Tongue (tissue), 1 donor: ENCODE measurements at regions not wholly inside any gene's neighbourhood (a gene's known extent, or its start where the extent isn't known, plus 50 kb on each side); places are given as distances from the start of the nearest gene placed in this dataset.

ENCODE experiments used
- DNase-seq: peaks from one replicate; pipeline ENCODE4 v3.0.0-alpha.2; 2015

DNA sequence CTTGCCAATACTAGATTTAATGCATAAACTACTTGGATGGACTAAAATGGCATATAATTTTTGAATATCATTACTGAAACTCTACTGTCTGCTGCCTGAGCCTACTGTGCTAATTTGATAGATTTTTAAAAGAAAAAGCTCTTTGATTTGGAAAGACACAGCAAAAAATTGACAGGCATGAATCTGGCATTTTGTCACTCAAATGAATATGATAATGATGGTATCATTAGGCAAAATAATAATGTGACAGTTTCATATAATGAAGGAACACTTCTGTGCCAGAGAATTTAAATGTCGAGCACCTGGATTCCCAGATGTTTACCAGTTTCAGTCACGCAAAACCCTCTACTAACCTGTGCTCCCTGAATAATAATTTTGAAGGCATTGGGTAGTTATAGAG lies 60.0 kb upstream of the SLC13A1 start:
- no peak for DNase-seq
